Astrocyte of the cerebellum (primary cell): ENCODE measurements at regions not wholly inside any gene's neighbourhood (a gene's known extent, or its start where the extent isn't known, plus 50 kb on each side); places are given as distances from the start of the nearest gene placed in this dataset.

ENCODE experiments used
- DNase-seq: peaks from one replicate; pipeline ENCODE4 v3.0.0-alpha.2; 2011; ENCODE audit warnings: low read depth
- H3K4me3 ChIP-seq: 2 replicates; pipeline ENCODE4 v1.5.1; 2011; ENCODE audit warnings: mild to moderate bottlenecking, low read depth, low read length, moderate library complexity
- in situ Hi-C: cut with HindIII; loops from 2 replicates; pipeline ENCODE4 v1.10.0; 2017; ENCODE audit warnings: low sequenced_read_pairs
- TF ChIP-seq, protein P1 (sequence below): IDR thresholded peaks from 2 replicates; pipeline ENCODE4 v1.5.1; 2012; ENCODE audit warnings: low read length, low read depth, moderate library complexity, mild to moderate bottlenecking; ENCODE audit errors: missing control alignments

DNA sequence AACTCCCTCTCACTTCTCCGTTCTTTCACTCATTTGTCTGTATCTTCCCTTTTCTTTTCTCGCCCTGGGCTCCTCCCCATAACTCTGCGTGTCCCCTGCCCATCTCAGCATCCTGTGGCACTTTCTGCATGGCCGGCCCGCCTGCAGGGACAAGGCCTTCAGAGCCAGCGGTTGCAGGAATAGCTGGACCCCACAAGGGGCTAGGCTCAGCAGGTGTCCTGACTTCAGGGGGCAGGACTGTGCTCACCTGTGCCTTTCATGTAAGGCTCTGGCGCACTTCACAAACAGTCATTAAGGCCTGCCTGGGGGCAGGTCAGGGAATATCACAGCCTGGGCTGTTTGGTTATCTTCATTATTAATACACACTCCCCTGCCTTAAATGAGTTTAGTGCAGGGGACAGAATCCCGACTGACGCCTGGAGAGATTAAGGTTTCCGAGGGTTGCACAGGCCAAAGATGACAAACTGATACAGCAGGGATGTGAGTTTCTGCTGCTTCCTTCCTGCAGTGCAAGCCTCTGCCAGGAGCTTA is 768.8 kb upstream of the TBX3 start:
- H3K4me3 ChIP-seq, result no peak overlapping the region
- TF ChIP-seq, protein P1, sequence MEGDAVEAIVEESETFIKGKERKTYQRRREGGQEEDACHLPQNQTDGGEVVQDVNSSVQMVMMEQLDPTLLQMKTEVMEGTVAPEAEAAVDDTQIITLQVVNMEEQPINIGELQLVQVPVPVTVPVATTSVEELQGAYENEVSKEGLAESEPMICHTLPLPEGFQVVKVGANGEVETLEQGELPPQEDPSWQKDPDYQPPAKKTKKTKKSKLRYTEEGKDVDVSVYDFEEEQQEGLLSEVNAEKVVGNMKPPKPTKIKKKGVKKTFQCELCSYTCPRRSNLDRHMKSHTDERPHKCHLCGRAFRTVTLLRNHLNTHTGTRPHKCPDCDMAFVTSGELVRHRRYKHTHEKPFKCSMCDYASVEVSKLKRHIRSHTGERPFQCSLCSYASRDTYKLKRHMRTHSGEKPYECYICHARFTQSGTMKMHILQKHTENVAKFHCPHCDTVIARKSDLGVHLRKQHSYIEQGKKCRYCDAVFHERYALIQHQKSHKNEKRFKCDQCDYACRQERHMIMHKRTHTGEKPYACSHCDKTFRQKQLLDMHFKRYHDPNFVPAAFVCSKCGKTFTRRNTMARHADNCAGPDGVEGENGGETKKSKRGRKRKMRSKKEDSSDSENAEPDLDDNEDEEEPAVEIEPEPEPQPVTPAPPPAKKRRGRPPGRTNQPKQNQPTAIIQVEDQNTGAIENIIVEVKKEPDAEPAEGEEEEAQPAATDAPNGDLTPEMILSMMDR, result no peak
- in situ Hi-C loops, result no loop called here
- DNase-seq, result no peak

DNA sequence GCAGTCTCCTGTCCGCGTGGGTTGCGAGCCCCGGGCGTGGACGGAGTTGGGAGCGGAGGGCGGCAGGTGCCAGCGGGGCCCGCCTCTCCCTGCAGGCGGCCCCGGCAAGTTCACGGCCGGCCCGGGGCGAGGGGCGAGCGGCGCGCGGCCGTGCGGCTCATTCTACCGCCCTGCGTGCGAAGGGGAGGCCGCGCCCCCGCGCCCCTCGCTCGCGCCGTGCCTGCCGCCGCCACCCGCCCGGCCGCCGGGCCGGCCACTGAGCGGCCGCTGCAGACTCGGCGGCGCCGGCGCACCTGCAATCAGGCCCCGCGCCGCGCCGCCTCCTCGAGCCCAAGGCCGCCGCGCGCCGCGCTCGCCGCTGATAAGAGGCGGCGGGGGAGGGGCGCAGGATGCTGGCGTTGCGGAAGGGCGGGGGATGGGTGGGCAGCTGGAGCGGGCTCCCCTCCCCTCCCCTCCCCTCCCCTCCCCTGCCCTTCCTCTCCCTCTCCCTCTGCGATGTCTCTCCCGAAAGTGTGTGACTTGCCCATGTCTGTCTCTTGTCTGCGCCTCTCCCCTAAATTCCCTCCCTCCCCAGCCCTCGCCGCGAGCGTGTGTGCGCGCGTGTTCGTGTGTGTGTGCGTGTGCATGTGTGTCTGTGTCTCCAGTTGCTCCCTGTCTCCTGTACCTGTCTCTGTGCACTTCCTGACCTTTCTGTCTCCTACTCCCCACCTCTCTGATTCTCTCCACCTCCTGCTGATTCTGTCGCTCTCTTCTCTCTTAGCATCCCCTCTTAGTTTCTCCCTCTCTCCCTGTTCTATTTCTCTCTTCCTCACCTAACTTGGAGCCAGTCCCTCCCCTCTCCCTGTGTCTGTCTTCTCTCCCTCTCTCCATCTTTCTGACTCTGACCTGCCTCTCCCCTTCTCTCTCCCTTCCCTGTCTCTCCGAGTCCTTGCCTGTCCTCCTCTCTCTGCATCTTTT is 768.1 kb upstream of the TBX3 start:
- in situ Hi-C loops, result no loop called here
- no peak for DNase-seq
- TF ChIP-seq, protein P1, result no peak
- H3K4me3 ChIP-seq, result peak overlapping the region; percentile 25

DNA sequence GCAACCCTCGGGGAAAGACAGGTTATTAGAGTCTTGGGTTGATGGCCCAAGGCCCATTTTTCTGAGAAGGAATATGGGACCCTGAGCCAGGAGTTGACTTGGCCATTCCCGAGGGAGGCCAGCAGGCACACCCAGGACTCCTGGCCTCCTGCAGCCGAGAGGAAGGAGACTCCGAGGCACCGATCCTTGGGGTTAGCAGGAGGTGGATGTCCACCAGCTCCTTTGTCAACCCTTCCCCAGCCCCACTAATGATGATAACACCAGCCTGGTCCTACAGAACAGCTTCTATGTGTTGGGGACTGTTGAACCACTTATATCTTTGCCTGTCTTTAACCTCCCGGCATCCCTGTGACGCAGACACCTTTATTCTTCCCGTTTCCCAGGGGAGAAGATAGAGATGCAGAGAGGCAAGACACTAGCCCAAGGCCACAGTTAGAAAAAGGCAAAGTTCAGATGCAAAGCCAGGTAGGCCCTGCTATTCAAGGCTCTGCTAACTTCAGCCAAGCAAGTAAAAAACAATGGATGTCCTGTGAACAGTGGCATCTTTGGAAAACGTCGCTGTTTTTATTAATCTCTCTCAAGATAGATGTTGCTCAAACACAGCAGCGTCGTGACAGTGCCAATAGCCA is 767.3 kb upstream of the TBX3 start:
- in situ Hi-C loops, result no loop called here
- TF ChIP-seq, protein P1, result no peak
- peak overlapping the region; percentile 25 for H3K4me3 ChIP-seq
- DNase-seq, result no peak

DNA sequence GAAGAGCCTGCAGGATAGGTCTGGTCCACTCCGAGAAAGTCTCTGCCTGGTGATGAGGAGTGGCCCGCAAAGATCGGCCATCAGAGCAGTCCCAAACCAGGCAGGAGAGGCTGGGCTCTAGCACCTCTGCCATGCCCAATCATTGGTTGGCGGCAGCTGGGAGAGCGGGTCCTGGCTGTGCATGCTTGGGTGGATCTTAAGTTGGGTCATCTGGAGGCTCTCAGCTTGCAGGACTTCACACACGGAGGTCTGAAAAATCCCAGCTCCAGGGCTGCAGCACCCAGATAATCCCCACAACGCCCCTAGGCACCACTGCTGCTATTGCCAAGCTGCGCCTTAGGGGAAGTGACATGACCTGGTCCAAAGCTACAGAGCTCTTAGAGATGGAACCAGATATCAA is 766.7 kb upstream of the TBX3 start:
- in situ Hi-C loops, result no loop called here
- TF ChIP-seq, protein P1, result no peak
- DNase-seq, result no peak

DNA sequence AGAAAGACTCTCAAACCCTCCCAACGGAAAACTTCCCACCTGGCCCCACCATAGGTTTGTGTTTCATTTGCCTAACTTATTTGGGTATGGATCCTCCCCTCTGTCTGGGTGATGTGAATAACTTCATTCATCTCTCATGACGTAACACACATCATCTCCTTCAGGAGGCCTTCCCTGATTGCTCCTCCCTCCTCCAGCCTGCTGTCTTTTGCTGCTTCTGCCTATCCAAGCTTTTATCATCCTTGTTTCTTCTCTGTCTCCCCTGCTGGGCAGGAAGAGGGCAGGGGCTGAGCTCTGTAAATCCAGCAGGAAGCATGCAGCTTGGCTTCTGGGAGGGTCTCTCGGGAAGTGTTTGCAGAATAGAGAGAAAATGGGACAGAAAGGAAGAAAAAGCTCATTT is 766.0 kb upstream of the TBX3 start:
- TF ChIP-seq, protein P1, result no peak
- no peak for DNase-seq
- in situ Hi-C loops, result no loop called here
- no peak overlapping the region for H3K4me3 ChIP-seq

More for the DNA sequence above, 766.7 kb upstream of the TBX3 start:
- no peak overlapping the region for H3K4me3 ChIP-seq

DNA sequence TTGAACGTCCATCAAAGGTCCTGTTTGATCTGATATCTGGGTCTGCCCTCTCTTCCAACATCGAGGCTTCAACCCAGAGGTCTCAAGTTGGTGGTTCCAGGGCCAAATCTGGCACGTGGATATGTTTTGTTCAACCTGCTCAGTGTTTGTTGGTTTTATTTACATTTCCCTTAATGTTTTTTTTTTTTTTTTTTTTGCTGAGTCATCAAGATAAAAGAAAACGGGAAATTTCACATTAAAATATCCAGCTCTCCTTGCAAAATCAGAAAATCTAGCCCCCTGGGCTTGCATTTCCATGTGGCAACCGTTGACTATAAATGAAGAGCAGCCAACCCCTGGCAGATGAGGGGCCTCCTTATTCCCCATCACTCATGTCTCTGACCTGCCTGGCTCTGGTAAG is 765.6 kb upstream of the TBX3 start:
- TF ChIP-seq, protein P1, result no peak

More for the DNA sequence above, 765.6 kb upstream of the TBX3 start:
- H3K4me3 ChIP-seq, result no peak overlapping the region
- DNase-seq, result no peak
- in situ Hi-C loops, result no loop called here
